HG03095 (cell line): ENCODE measurements at regions not wholly inside any gene's neighbourhood (a gene's known extent, or its start where the extent isn't known, plus 50 kb on each side); places are given as distances from the start of the nearest gene placed in this dataset.

Experiments
- ATAC-seq: cut with Tn5 transposase; IDR thresholded peaks from one replicate; pipeline ENCODE4 v1.9.1; 2021; ENCODE audit warnings: moderate library complexity; ENCODE audit not compliant: unreplicated experiment

DNA sequence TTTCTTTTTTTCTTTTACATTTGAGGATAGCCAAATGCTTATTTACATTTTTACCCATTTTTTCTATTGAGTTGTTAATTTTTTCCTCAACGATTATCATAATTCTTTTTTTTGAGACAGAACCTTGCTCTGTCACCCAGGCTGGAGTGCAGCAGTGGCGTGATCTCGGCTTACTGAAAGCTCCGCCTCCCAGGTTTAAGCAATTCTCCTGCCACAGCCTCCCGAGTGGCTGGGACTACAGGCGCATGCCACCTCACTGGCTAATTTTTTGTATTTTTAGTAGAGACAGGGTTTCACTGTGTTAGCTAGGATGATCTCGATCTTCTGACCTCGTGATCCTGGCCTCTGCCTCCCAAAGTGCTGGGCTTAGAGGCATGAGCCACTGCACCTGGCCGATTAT lies 208.7 kb downstream of the LIG4 start:
- no peak for ATAC-seq

DNA sequence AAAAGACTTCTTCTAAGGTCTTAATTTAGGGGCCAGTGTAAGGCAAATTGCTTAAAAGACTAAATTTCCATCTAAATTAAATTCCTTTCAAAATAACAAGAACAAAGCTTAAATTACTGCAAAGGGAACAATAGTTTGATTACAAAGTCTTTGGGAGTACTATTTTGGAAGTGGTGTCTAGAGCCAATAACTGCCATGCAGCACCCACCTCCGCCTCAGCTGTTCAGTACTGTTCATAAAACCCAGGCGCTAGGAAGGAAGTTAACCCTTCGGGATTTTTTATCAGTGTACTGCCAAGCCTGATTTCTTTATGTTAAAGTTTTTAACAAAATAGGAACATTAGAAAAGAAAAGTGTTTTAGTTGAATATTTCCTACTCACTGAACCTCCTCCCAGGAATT lies 210.1 kb downstream of the LIG4 start:
- ATAC-seq, result no peak

DNA sequence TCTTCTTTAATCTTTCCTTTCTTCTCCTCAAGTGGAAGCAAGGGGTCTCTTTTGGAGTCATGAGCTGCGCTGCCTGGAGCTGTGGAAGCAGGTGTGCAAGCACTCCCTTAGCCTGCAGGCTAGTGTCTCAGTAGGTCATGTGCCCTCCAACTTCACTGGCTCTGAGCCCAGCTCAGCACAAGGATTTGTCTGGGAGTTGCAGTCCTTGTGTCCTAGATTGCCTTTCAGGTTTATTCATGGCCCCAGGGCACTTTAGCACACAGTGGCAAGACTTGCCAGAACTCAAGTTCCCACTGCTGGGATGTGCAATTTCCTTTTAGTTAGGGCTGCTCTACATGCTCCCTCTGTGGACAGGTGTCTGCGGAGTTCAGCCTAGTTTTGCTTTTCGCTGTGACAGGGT lies 211.7 kb downstream of the LIG4 start:
- ATAC-seq, result no peak

DNA sequence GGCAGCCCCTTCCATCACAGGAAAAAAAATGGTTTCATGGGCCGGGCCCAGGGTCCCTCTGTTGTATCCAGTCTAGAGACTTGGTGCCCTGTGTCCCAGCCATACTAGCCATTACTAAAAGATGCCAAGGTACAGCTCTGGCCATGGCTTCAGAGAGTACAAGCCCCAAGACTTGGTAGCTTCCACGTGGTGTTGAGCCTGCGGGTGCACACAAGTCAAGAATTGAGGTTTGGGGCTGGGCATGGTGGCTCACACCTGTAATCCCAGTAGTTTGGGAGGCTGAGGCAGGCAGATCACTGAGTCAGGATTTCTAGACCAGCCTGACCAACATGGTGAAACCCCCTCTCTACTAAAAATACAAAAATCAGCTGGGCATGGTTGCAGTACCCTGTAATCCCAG lies 214.3 kb downstream of the LIG4 start:
- no peak for ATAC-seq

DNA sequence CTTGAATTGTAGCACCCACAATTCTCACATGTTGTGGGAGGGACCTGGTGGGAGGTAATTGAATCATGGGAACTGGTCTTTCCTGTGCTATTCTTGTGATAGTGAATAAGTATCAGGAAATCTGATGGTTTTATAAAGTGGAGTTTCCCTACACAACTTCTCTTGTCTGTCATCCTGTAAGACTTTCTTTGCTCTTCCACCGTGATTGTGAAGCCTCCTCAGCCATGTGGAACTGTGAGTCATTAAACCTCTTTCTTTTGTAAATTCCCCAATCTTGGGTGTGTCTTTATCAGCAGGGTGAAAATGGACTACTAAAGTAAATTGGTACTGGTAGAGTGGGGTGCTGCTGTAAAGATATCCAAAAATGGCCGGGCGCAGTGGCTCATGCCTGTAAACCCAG lies 215.6 kb downstream of the LIG4 start:
- no peak for ATAC-seq

DNA sequence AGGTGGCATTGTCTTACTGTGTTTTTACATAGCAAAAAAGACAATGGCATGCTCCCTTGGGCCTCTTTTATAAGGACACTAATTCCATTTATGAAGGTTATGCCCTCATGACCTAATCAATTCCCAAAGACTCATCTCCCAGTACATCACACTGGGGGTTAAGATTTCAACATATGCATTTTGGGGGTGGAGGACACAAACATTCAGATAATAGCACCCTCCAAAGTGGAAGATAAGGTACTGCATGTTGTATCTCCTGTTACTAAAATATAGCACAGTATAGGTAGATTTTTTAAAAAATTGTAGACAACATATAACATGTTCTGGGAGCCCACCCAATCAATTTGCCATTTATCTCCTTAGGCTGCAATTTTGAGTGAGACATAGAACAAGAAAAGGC lies 221.2 kb downstream of the LIG4 start:
- ATAC-seq, result no peak

DNA sequence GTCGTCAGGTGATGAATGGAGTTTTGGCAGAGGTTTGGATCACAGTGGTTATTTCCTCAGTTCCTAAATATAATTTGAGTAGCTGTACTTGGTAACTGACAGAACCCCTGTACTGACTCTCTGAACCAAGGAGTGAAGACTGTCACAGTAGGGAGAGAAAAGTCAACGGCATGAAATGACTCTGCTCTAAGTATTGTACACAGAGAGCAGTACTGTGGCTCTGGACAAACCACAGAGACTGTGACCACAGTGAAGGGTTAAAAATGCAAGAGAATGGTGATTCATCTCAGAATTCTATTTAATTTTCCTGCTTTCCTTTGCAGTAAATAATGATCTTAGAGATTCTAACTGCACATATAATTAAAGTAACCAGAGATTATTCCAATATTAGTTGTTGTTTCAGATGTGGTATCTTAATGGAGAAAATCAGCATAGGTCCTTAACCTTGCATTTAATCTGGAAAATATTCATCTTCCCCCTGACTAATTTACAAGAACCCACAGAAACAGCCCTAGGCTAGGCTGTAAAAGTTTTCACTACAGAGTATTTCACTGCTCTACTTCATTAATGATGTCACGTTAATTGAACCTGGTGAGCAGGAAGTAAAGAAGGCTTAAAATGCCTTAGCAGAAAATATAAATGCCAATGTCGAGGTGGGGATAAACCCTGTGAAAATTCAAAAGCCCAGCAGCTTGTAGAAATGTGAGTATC lies 221.9 kb downstream of the LIG4 start:
- no peak for ATAC-seq

DNA sequence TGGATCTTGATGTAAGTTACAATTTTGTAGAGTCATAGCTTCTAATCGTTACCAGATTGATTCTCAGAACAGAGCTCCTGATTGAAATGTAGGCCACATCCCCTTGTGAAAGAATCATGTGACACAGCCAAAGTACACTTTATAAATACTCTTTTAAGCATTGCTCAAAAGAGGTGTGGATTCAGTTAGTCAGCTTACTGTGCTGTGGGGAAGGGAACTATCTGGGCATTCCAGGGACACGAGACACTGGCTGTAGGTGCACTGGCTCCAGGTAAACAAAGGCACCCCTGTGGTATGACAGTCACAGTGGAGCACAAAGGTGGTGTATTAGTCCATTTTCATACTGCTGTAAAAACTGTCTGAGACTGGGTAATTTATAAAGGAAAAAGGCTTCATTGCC lies 222.8 kb downstream of the LIG4 start:
- ATAC-seq, result no peak

DNA sequence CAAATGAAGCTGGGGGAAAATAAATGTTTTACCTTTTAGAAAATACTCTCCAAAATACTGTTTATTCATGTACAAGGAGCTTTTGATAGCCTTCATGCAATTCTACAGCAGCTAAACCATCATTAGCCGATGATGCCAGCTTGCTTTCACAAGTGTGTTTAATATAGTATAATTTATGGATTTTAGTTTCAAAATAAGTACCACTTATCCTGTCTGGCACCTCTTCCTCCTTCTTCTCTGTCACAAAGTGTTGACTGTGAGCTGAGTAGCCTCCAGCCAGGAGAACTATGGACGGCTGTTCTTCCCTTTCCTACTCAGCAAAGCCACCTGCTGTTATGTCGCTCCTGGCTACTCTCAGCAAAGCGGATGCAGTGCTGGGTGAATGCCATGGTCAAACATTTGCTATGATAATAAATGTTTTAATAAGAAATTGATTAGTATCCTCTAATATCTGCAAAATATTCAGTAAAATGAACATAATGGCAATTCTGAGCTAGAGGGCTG lies 238.2 kb downstream of the LIG4 start:
- no peak for ATAC-seq

DNA sequence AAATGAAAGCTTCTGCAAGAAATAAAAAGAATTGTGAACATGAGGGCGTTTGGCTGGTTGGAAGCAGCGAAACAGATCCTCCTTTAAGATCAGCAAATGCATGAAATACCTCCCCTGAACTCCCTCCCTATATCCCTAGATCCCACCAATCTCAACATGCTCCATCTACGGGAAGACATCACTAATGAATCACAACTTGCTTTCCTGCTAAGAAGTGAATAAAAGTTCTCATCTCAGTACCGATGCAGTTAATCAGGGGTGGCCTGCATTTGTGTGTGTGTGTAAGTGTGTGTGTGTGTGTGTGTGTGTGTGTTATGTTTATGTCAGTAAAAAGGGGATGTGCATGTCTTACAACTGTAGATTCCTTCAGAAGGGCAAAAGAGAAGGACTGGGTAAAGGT lies 238.7 kb downstream of the LIG4 start:
- no peak for ATAC-seq

DNA sequence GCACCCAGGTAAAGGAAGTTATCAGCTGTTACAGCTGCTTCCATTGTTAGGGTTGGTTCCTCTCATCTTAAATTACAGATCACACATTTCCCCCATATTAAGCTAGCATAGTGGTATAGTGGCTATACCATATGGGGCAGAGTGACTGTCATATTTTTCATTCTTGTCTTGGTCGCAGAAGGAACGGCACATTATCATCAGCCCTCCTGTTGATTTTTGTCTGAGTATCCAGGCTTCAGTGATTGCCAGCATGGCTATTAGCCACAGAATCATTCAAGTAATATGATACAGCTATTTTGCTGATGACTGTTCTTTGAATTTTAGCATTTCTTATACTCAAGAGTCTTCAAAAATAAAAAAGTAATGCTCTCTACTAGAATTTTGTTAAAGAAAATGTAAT lies 240.9 kb downstream of the LIG4 start:
- no peak for ATAC-seq

DNA sequence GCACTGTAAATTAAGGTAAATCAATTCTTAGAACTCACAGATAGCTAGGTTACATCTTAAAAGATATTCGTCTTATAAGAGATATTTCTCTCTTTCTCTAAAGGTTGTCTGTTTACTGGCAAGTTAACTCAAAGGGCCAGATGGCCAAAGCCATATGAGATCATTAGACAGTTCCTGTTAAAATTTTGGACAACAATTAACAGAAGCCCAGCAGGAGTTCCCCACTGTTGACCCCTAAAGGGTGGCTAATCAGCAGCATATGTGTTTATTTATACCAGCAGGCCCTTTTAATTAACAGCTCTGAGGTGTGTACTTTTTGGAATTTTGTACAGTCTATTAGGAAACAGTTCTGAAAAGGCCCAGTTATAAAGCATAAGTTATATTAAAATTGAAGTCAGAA lies 245.8 kb downstream of the LIG4 start:
- ATAC-seq, result no peak

DNA sequence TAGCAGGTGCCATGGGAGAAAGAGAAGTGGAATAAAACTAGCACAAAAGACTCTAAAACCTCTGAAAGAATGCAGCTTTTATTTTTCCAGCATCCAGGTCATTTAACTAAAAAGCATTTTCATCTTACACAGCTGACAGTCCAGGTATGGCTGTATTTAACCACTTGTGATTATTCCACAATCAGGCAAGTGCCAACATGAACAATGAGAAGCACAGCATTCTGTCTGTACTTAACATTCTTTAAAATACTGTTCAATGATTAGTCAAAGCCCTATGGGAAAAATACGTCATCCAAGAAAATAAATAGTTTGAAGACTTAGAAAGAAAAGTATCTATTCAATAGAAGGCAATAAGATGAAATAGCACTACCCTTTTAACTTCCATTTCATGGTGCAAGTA lies 246.9 kb downstream of the LIG4 start:
- no peak for ATAC-seq

DNA sequence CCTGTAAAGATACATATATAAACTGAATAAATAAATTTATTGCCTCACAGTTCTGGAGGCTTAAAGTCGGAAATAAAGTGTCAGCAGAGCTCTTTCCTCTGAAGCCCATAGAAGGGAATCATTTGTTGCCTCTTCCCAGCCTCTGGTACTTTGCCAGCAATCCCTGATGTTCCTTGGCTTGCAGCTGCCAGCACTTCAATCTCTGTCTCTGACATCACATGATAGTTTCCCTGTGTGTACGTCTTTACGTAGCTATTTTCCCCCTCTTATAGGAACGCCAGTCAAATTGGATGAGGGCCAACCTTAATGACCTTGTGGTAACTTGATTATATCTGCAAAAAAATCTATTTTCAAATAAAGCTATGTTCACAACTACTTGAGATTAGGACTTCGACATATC lies 250.9 kb downstream of the LIG4 start:
- no peak for ATAC-seq

DNA sequence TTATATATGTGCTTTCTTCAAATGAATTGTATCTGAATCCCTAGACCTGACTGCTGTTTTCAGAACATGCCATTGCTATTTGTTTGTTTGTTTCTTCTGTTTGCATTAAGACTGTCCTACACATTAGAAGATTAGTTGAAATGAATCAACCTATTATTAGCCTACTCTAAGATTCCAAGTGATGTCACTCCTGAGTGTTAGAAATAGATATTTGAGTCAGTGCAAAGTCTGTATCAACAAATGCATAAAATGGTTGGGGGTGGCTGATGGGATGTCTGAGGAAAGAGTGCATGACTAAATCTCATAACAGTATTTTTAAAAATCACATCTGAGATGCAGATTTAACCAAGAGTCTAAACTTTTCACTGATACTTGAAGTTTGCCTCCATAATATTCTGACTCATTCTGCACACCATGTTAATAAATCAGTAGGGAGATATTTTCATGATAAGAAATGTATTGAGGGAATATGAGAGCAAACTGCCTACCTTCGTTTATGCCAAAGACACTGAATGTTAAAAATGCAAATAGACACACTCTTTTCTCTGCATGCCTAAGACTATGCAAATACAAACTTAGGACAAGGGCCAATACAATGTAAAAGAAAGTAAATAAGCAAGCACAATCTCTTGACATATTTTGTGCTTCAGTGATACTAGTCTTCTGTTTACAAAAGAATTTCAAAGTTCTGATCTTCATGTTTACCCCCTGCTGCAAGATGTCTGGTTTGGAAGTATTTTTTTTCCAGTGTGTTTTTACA lies 253.3 kb downstream of the LIG4 start:
- no peak for ATAC-seq

DNA sequence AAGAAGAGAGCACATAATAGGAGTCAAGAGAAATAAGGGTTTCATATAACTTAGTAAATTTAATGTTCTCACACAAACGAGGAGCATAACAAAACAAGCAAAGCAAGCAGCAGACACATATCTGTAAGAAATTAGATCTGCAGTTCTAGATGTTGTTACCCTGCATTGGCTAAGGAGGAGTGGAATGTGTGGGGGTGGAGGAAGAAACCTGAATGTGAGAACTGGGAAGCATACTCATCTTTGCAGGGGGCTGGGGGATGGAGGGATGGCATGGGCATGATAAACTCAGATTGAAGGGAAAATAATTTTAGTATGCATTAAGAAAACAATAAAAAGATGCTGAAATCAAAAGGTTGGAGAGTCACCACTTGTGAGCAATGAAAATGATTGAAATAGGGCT lies 255.0 kb downstream of the LIG4 start:
- no peak for ATAC-seq

DNA sequence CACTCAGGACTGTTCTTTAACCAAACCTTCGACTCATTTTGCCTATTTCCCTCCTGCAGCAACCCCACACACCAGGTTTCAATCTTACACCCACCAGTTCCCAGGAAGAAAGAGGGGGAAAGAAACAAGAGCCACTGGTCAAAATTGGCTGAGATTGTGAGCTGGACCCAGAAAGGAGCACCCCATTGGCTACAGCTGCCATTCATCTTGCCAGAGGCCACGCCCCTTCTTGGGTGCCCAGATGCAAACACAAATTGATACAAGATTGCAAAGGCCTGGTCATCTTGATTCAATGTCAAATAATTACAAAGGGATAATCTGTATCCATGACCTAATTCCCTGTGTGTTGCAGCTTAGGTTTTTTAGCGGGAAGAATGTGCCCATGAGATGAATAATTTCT lies 258.4 kb downstream of the LIG4 start:
- ATAC-seq, result no peak

DNA sequence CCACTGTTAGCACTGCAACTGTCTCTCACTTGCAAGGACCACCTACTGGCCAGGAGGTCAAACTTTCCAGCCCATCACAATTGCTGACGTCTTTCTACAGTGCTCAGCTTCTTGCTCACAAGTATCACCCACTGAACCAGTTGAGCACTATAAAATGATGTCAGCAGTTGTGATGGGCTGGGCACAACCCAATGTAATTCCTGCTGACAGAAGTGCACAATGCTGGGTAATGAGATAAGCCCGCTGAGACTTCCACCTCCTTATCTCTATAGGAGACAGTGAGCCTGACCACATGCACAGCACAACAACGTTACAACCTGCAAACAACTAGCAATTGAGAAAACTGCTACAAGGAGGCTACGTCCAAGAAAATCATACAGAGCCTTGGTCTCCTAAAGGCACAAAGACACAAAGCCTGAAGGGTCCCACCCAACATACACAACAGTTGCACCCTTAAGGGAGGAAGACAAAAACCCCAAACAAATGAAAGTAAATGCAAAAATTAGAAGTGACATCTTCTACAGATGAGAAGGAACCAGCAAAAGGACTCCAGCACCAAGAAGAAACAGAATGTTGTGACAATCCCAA lies 273.2 kb downstream of the LIG4 start:
- ATAC-seq, result no peak

DNA sequence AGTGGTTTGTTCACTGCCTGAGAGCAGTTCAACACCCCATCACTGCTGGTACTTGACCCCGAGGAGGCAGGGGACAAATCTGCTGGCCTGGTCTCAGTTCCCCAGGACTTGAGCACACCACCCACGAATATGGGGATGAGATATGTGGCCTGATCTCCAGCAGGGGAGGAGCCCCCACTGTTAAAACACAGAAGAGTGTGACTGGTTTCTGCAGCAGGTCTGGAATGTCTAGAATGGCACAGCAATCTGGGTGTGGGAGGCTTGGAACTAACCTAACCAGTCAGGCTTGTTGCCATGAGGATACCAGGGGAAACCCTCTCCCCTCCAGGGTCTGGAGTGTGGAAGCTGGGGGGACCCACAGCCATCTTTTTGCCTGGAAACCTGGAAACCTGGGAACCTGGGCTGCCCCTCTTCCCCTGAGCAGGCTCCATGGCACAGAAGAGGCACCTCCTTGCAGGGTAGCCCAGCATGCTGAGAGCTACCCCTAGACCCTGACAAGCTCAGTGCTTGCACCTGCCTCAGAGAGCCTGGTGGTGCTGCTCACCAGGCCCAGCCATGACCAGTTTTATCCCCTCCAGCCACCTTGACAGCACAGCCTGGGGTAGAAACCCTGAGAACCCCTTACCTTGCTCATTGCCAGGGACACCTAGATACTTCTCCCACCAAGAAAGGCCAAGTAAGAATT lies 273.8 kb downstream of the LIG4 start:
- no peak for ATAC-seq

DNA sequence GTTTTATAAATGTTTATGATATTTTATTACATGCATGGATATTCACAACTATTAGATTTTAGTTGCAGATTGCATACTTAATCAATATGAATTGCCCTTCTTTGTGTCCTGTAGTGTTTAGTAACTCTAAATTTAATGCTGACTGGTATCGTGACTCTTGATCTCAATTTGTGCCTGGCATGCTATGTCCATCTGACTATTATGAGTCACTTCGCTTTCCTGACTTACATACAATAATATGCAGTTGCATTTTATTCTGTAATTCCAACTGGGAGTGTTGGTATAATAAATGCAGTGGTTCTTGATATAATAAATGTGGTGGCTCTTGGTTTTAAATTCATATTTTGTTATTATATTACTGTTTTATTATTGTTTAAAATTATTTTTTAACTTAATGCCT lies 277.5 kb downstream of the LIG4 start:
- no peak for ATAC-seq

DNA sequence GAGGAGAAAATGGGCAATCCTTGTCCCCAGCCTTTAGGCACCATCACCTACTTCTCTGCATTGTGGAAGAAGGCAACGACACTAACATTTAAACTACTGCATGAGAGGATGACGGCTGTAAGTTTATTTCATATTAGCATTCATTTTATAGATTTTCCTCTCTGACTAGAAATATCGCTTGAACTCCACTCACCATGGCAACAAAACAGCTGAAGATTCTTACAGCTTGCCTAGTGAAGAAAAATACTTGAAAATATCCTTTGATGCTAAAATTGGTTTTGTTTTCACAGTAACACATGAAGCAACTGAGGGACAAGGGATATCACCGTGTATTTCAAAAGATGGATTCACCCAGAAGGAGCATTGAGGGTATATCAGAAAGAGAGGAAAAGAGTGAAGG lies 284.3 kb downstream of the LIG4 start:
- no peak for ATAC-seq

DNA sequence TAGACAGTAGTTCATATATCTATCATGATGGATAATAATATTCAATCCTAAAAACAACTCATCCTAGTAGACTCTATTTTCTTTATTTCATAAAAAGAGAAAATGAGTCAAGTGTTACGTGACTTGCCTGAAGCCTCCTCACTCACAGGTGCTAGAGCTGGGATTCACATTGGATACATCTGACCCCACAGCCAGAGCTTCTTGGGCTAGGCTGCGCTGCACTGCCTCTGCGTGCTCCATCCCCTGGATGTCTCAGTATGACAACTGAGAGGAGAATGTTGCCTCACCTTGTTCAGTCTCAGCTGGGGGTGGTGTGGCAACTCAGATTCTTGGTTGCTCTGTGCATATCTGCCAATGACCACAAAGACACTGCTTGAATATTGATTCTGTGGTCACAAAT lies 286.6 kb downstream of the LIG4 start:
- ATAC-seq, result no peak
